ENCODE measurements at regions not wholly inside any gene's neighbourhood (a gene's known extent, or its start where the extent isn't known, plus 50 kb on each side); places are given as distances from the start of the nearest gene placed in this dataset.

- no peak for TF ChIP-seq CTCF (IDR thresholded peaks at IDR 0.05)
- no peak for TF ChIP-seq POLR2A (IDR thresholded peaks at IDR 0.05; ENCODE audit: low read depth)
- TF ChIP-seq POLR2AphosphoS5 (IDR thresholded peaks at IDR 0.05) = no peak
Observed at GRCh38 chr6:81594501-81594900, 158.0 kb downstream of the TENT5A start.

Data from esophagus muscularis mucosa (tissue), 3 donors.